HG03039 (cell line): ENCODE measurements at regions not wholly inside any gene's neighbourhood (a gene's known extent, or its start where the extent isn't known, plus 50 kb on each side); places are given as distances from the start of the nearest gene placed in this dataset.

Experiments
- ATAC-seq: cut with Tn5 transposase; IDR thresholded peaks from one replicate; pipeline ENCODE4 v1.9.1; 2021; ENCODE audit warnings: mild to moderate bottlenecking, moderate library complexity; ENCODE audit not compliant: unreplicated experiment

- ATAC-seq: no peak
Observed at GRCh38 chr9:116057371-116057770, 96.2 kb upstream of the PAPPA start.

GRCh38 chr9:116058421-116058820 lies 95.2 kb upstream of the PAPPA start:
- no peak for ATAC-seq

GRCh38 chr9:116059466-116059865 lies 94.1 kb upstream of the PAPPA start:
- ATAC-seq: no peak

- no peak for ATAC-seq
Observed at GRCh38 chr9:116060631-116061030, 93.0 kb upstream of the PAPPA start.

GRCh38 chr9:116061546-116062205 lies 91.9 kb upstream of the PAPPA start:
- ATAC-seq: no peak

- no peak for ATAC-seq
Observed at GRCh38 chr9:116062206-116062550, 91.4 kb upstream of the PAPPA start.

- no peak for ATAC-seq
Observed at GRCh38 chr9:116064970-116065369, 88.6 kb upstream of the PAPPA start.

GRCh38 chr9:116066221-116066620 lies 87.4 kb upstream of the PAPPA start:
- ATAC-seq: no peak

GRCh38 chr9:116067566-116067965 lies 86.0 kb upstream of the PAPPA start:
- no peak for ATAC-seq

- ATAC-seq: no peak
Observed at GRCh38 chr9:116070256-116070914, 83.2 kb upstream of the PAPPA start.

GRCh38 chr9:116072046-116072445 lies 81.5 kb upstream of the PAPPA start:
- ATAC-seq: no peak

GRCh38 chr9:116073826-116074225 lies 79.8 kb upstream of the PAPPA start:
- no peak for ATAC-seq

- ATAC-seq: no peak
Observed at GRCh38 chr9:116074658-116075057, 78.9 kb upstream of the PAPPA start.

GRCh38 chr9:116075191-116075590 lies 78.4 kb upstream of the PAPPA start:
- no peak for ATAC-seq

GRCh38 chr9:116078640-116079039 lies 75.0 kb upstream of the PAPPA start:
- no peak for ATAC-seq

- ATAC-seq: no peak
Observed at GRCh38 chr9:116080561-116080960, 73.0 kb upstream of the PAPPA start.

- ATAC-seq: no peak
Observed at GRCh38 chr9:116081435-116082115, 72.0 kb upstream of the PAPPA start.

GRCh38 chr9:116083837-116084236 lies 69.8 kb upstream of the PAPPA start:
- ATAC-seq: no peak

GRCh38 chr9:116084497-116084896 lies 69.1 kb upstream of the PAPPA start:
- no peak for ATAC-seq

- no peak for ATAC-seq
Observed at GRCh38 chr9:116087246-116087645, 66.3 kb upstream of the PAPPA start.

- ATAC-seq: no peak
Observed at GRCh38 chr9:116087751-116088194, 65.8 kb upstream of the PAPPA start.

GRCh38 chr9:116088396-116088795 lies 65.2 kb upstream of the PAPPA start:
- no peak for ATAC-seq
